ENCODE measurements at regions not wholly inside any gene's neighbourhood (a gene's known extent, or its start where the extent isn't known, plus 50 kb on each side); places are given as distances from the start of the nearest gene placed in this dataset.
A peak's percentile ranks its signal among the peaks of the same experiment; 100 is the strongest.

DNA sequence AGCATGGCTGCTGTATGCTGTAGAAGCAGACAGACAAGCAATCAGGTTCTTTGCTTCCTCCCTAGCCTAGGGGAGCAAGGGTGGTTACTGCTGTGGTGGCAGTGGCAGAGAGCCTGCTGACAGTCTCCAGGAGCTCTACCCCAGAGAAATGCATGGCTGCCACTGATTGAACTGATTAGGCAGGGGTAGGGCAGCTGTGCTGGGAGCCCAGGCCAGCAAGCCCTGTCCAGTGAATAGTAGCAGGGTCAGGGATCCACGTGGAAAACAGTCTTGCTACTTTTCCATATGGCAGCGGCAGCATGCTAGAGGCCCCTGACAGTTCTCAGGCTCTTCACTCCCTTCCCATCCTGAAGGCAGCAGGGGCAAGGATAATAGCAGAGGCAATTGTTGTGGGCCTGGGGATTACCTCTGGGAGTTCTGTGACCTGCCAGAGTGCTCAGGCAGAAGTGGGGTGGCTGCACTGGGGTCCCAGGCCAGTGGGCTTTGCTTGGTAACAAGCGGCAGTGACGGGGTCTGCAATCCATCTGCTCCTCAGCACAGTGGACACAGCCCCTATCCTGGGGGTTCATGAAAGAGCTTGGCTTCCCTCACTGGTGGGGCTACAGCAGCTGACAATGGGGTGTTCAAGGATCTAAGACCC lies 558.8 kb upstream of the GHITM start:
- no peak for DNase-seq

DNA sequence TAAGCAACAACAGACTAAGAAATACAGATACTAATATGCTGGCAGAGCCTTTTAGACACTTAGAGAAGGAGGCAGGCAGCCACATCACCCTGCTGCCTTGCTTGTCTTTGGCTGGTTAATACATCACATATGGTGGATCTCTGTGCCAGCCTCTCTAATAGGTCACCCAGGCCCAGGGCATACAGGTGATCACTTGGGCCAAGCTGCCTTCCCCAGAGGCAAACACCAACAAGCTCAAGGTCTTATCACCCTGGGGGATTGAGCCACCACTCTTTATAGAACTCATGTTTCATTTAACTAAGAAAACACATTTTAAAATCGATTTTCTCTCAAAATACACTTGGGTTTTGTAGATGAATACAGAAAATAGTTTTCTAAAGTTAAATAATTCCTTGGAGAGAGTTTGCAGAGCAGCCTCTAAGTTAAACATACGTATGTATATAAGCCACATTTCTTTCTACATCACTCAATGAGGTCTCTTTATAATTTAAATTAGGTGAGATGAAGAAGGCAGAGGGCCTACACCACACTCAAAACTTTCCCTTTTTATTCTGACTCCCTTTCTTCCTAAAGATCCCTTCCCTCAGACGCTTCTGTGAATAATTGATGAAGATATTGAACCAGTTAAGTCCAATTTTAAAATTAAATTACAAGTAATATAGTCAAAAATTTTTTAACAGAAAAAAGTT lies 556.8 kb upstream of the GHITM start:
- no peak for DNase-seq

DNA sequence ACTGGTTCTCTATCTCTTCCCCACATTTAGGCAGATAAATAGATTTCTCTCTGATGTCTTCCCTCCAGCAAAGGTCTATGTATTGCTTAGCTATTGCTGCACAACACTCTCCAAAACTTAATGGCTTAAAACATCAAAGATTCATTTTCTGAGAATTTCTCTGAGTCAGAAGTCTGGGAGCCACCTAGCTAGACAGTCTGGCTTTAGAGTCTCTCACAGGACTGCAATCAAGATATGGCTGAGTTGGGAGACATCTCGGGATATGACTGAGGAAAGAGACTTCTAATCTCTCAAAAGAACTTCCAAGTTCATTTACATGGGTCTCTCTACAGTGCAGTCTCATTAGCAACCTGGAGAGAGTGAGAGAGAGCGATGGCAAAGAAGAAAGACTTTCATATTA lies 553.6 kb upstream of the GHITM start:
- DNase-seq, result no peak

DNA sequence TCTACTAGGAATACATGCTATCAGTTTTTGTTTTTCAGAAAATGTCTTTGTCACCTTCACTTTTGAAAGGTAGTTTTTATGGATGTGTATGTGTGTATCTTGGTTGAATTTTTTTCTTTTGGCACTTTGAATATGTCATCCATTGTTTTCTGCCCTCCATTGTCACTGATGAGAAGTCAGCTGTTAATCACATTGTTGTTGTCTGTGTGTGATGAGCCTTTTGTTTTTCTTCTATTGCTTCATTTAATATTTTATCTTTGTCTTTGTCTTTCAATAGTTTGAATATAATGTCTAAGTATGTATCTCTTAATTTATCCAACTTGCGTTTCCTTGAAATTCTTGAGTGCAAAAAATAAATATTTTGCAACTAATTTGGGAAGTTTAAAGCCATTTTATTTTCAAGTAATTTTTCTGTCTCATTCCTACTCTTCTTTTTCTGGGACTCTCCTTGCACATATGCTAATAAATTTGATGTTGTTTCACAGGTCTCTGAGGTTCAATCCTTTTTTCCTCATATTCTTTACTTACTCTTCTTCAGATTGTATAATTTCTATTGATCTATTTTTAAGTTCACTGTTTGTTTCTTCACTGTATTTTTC lies 546.9 kb upstream of the GHITM start:
- DNase-seq, result no peak

DNA sequence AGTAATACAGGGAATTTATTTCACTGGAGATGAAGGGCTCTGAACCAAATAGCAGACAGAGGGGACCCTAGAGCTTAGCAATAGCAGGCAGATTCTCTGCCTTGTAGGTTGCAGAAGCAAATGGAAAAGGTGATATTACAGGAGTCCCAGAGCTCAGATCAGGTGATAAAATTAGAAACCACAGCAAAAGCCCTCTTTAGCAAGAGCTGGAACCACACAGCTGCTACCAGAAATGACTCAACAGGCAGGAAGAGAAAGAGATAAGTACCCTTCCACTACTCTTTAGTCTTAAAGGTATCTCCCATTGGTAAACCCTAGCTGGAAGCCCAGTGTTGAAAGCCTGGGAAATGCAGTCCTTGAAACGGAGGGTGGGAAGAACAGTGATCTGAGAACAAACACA lies 535.6 kb upstream of the GHITM start:
- DNase-seq, result no peak

DNA sequence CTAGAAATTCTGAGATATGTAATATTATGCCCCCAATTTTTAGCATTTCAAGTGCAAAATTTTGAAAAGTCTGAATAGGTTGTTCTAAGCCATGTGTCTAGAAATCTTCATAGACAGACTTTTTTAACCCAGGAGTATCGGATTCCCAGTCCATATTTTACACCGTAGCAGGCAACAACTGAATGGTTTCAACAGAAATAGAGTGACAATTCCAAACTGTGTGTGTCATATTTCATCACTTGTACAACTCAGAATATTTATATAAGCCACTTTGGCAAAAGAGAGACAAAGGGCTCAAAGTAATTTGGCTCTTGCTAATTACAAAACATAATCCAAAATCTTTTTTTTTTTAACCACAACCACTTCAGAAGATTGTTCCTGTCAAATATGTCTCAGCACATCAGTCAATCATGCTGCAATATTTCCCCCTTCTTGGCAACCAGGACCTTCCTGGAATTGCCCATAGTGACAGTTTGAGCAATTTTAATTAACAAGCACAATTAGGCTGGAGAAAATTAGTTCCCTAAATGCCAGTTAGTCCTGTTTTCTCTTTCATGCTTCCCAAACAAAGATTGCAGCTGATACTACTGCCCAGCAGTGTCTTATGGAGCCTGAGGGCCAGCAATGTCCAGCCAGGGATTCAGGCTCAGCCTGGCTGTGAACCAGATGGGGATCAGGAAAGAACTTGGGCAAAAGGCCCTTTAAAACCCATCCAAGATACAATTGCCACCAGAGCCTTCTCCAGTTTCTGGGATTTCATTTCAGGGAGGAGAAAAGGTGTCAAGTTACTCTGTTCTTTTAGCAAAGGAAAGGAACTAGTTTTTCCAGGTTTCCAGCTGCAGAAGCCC lies 533.3 kb upstream of the GHITM start:
- peak in 2 of 3 donors; percentile 3 to 7 for DNase-seq

DNA sequence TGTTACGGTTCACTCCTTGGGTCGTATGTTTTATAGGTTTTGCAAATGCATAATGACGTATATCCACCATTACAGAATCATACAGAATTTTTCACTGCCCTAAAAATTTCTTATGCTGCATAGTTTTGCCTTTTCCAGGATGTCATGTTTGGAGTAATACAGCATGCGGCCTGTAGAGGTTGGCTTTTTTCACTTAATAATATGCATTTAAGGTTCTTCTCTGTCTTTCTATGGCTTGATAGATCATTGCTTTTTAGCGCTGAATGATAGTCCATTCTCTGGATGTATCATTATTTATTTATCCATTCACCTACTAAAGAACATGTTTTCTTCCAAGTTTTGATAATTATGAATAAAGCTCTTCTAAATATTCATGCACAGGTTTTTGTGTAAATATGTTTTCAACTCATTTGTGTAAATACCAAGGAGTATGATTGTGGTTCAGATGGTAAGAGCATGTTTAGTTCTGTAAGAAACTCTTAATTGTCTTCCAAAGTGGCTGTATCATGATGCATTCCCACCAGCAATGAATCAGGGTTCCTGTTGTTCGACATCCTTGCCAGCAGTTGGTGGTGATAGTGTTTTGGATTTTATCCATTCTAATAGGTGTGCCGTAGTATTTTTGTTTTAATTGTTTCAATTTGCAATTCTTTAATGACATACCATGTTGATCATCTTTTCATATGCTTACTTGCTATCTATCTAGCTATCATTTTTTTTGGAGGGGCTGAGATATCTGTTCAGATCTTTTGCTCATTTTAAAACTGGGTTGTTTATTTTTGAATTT lies 531.2 kb upstream of the GHITM start:
- DNase-seq, result no peak

DNA sequence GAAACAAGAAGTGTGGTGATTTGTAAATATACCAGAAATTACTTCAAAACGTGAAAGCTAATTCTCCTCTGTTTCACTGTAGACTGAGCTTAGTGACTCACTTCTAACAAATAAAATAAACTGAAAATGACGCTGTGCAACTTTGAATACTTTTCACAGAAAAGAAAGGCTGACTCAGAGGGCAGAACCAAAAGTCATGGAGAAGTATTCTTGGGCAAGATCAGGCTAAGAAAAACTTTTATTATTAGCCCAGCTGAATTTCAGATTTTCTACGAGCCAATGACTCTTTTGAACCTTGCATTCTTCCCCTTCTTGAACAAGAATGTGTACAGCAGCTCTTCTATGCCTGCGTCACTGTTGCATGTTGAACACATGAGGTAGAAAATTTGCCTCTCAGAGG lies 527.3 kb upstream of the GHITM start:
- no peak for DNase-seq

DNA sequence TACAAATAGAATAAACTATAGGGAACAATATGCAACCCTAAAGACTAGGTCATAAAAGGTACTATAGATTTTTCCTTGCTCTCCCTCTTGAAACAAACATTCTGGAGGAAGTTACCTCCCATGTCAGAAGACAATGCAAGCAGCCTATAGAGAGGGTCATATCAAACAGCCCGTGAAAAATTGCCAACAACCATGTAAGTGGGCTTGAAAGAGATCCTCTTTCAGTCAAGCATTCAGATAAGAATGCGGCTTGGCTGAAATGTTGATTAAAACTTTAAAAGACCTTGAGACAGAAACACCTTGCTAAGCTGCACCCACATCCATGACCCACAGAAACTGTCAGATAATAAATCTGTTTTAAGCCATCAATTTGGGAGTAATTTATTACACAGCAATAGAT lies 526.6 kb upstream of the GHITM start:
- DNase-seq, result no peak

DNA sequence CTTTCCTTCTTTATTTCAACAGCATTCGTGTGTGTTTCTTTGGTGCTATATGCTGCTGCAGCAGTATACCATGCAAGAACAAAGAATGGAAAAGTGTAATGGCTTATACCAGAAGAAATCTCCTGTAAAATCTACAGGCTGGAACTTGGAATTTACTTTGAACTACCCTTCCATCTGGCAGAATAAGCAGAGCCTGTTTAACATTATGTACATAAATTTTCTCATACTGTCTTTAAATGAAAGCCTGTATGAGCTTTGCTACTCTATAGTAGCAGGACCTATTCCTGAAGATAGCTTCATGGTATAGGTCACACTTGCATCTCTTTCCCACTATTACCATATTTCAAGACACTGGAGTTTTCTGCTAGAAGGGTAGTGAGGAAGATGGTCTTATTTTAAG lies 522.1 kb upstream of the GHITM start:
- no peak for DNase-seq

DNA sequence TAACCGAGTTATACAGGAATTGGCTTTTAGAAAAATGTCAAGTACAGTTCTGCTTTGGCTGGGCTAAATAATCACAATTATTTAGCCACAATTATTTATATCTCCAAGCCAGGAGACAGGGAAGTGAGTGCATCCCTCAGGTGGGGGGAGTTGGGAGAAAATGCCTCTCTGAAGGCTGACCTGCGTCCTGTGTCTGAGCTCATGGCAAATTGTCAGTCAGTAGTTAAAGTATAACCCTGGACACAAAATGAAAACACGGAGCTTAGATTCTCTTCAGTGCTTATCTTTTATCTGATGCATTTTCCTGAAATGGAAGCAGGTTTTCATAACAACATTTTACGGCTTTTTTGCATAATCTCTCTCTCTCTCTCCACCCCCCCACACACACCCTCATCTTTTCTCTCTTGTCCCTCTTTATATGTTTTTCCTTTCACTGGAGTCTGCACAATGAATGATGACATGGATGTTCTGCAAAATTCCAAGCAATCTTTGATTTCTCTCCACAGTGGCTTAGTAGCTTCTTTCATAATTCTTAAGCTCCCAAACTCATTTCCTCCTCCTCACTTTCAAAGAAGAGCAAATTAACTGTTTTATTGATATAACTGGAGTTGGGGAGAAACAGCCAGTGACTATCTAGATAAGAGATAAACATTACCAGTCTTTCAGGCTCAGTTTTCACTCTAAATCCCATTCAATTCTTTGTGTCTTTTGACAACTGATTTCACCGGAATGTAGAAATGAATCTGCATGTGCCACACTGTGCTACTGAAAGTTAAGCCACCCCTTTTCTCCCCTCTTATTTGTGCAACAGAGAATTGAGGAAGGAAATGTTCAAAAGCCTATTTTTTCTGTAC lies 521.4 kb upstream of the GHITM start:
- DNase-seq, result no peak

DNA sequence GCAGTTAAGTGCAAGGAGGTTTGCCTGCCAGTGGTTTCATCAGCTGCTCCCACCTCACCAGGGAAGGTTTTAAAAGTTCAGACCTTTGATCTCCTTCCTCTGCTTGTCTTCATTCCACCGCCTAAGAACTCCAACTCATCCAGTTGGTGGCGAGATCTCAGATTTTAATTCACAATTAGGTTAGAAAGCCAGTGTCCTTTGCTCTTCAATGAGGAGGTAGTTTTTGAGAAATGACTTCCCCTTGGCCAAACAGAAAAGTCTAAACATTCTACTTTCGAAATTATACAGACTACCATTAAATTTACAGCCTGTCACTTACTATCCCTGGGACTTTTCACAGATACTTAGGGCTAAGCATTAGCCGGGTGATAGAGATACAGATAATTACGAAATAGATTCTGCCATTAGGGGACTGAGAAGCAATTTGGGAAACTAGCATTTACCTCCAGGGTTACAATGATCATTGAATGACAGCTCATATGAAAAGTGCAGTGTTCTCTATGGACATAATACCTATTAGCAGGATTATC lies 513.4 kb upstream of the GHITM start:
- DNase-seq, result no peak

DNA sequence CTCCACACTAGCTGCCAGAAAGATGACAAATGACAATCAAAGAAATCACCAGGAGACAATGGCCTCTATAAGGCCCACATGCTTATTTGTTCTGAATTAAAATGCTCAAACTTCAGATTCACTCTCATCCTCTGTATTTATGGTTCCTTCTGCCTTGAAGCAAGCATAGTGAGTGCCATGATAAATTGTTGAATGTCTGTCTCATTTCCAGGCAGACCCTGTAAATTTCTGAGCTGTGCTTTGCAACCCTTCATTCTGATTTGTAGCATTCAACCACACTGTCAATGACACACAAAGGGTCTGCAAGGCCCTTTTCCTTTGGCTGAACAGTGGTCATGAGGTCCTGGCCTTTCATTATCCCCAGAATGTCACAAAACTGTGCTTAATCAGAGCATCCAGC lies 506.6 kb upstream of the GHITM start:
- DNase-seq, result no peak

DNA sequence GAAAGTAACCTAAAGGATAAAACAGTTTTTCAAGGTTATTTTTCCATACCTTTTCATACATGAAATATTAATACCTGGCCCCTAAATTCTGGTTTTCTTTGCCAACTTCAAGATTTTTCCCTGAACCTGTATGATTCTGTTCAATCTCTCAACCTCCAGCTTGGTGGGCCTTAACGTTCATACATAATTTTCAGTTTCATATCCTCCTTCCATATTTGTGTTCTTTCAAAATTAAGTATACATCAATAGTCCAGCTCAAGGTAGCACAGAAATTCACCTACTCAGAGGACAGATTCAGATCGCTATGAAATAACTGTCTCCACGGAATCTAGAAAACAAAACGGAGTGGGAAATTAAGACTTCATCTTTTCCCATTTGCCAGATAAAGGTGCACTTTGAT lies 505.8 kb upstream of the GHITM start:
- DNase-seq, result no peak

DNA sequence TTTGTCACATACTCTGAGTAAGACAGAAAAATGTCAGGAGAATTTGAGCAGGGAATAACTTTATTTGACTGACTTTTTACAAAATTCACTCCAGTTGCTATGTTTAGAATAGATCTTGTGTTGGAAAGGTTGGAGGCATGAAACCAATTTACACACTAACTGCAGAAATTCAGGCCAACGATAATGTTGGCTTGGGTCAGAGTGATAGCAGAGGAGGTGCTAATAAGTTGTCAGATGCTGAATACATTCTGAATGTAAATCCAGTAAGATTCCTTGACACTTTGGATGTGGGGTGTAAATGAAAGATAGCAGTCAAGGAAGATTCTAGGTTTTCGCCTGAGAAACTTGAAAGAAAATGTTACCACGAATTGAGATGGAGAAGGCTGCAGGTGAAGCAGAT lies 502.5 kb upstream of the GHITM start:
- no peak for DNase-seq

DNA sequence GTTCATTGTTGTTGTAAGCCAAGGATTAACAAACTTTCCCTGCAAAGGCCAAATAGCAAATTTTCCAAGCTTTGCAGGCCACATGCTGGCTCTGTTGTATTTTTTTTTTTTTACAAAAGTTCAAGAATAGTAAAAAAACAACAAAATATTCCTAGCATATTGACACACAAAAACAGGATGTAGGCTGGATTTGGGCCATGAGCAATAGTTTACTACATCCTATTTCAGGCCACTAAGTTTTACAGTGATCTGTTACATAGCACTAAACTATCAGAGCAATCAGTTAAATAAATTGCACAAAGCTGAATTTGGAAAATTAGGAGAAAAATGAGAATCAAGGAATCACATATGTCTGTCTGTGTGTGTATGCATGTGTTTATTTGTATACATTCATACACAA lies 491.8 kb upstream of the GHITM start:
- peak in 1 of 3 donors; percentile 20 for DNase-seq

DNA sequence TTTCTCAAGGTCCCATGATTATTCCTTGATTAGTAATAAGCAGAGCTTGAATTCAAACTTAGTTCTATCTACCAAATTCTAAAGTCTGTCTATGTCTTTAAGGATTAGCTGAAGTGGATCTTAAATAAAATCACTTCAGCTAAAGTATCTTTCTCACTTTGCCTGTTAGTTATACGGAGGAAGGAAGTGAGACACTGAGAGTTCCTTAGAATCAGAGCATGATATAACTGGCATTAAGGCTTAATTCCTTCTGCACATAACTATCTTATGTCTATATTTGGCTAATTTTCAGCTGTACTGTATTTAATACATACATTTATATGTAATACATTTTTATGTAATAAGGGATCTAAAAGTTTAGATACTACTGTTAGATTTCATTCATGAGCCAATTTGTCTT lies 491.1 kb upstream of the GHITM start:
- no peak for DNase-seq

DNA sequence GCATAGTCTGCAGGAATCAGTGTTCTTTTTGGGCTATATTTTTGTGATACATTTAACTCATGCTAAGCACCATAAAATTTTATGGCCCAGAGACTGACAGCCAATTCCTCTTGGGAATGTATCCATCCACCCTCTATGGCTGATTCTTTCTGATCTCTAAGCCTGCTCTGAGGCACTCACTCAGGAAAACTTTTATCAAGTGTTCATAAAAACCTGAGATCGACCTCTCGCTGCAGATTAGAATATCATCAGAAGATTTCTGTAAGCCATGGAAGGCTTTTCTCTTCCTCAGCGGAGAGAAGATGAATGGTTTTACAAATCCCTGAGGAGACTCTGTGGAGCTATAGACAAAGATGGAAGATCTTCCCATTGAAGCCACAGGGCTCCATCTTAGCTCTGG lies 489.8 kb upstream of the GHITM start:
- DNase-seq, result no peak

DNA sequence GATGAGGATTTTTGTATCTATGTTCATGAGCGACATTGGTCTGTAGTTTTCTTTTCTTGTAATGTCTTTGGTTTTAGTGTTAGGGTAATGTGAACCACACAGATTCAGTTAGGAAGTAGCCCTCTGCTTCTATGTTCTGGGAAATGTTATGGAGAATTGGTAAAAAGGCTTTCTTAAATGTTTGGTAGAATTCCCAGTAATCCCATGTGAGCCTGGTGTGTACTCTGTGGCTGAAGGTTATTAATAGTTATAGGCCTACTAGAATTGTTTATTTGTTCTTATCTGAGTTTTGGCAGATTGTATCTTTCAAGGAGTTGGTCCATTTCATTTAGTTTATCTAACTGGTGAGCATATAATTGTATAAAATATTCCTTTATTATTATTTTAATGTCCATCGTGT lies 484.6 kb upstream of the GHITM start:
- no peak for DNase-seq

DNA sequence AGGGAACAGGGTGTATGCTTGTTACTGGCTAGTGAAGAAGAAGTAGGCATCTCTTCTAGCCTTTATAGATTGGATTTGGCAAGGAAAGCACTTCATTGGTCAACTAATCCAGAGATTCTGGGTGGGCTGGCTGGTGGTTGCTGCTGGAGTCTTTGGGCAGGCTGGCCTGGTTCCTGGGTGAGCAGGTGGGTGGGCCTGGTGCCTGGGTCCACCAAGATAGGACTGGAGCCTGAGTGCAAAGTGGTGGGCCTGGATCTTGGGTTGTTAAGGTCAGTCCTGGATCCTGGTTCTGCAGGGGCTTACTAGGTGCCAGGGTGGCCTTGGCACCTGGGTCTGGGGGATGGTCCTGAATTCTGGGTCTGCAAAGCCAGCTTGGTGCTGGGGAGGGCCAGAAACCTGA lies 482.4 kb upstream of the GHITM start:
- DNase-seq, result no peak

DNA sequence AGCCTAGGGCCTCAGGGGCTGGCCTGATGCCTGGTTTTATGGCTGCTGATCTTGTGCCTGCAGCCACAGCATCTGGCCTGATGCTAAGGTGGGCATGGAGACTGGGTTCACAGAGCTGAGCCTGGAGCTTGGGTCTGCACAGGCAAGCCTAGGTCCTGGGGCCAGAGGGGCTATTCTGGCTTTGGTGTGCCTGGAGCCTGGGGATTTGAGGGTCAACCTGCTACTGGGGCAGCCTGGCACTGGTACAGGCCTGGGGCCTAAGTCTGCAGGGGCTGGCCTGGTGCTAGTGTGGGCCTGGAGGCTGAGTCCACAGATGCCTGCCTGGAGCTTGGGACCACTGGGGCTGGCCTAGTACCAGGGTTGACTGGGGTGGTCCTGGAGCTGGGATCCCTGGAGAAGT lies 481.8 kb upstream of the GHITM start:
- DNase-seq, result no peak
